Keratinocyte (primary cell): ENCODE measurements at regions not wholly inside any gene's neighbourhood (a gene's known extent, or its start where the extent isn't known, plus 50 kb on each side); places are given as distances from the start of the nearest gene placed in this dataset.

Source experiments
- DNase-seq: peaks from one replicate; pipeline ENCODE4 v3.0.0-alpha.2; 2011; ENCODE audit warnings: low read depth, missing footprints, low spot score
- FAIRE-seq: peaks from 2 replicates; lab custom pipeline; 2011; peaks lifted over from hg19 to GRCh38; lab: Jason Lieb, UNC
- H2AFZ ChIP-seq: 2 replicates; pipeline ENCODE4 v1.6.0; 2012; ENCODE audit warnings: low read length, control low read depth, inconsistent platforms; ENCODE audit not compliant: control insufficient read depth
- H3K27ac ChIP-seq: 2 replicates; pipeline ENCODE4 v1.5.1; 2011; ENCODE audit warnings: low read length; ENCODE audit not compliant: control insufficient read depth, insufficient read depth
- H3K27me3 ChIP-seq: 3 replicates; pipeline ENCODE4 v1.6.0; 2011; ENCODE audit warnings: low read length; ENCODE audit not compliant: control insufficient read depth, insufficient read depth; ENCODE audit errors: extremely low read depth
- H3K36me3 ChIP-seq, 2 experiments: 2 replicates in 1 of 2; 3 replicates in 1 of 2; pipeline ENCODE4 v1.5.1; 2011; ENCODE audit warnings: low read length in 2 of 2, mild to moderate bottlenecking in 1 of 2; ENCODE audit not compliant: control insufficient read depth in 2 of 2, insufficient read depth in 2 of 2; ENCODE audit errors: extremely low read depth in 1 of 2
- H3K4me1 ChIP-seq: 3 replicates; pipeline ENCODE4 v1.5.1; 2011; ENCODE audit warnings: low read length; ENCODE audit not compliant: control insufficient read depth, insufficient read depth; ENCODE audit errors: extremely low read depth
- H3K4me2 ChIP-seq: 3 replicates; pipeline ENCODE4 v1.6.0; 2011; ENCODE audit warnings: low read depth, low read length; ENCODE audit not compliant: control insufficient read depth, insufficient read depth; ENCODE audit errors: extremely low read depth
- H3K4me3 ChIP-seq, 3 experiments: fragments of 200-600 bp in 1 of 3; sonication (generic) in 1 of 3; 2 replicates in 2 of 3; 3 replicates in 1 of 3; pipeline ENCODE4 v1.5.1; 2011 to 2016; ENCODE audit warnings: low read length in 3 of 3, mild to moderate bottlenecking in 3 of 3, control low read depth in 2 of 3, inconsistent platforms in 1 of 3, low read depth in 1 of 3, mixed read lengths in 1 of 3, mixed run types in 1 of 3, moderate library complexity in 1 of 3; ENCODE audit not compliant: control insufficient read depth in 2 of 3, insufficient read depth in 2 of 3; ENCODE audit errors: extremely low read depth in 1 of 3
- H3K79me2 ChIP-seq: 2 replicates; pipeline ENCODE4 v1.6.0; 2012; ENCODE audit warnings: low read length; ENCODE audit not compliant: control insufficient read depth, insufficient read depth
- H3K9ac ChIP-seq: 3 replicates; pipeline ENCODE4 v1.6.0; 2011; ENCODE audit warnings: low read length; ENCODE audit not compliant: control insufficient read depth, insufficient read depth; ENCODE audit errors: extremely low read depth
- H3K9me1 ChIP-seq: 3 replicates; pipeline ENCODE4 v1.6.0; 2011; ENCODE audit warnings: low read length; ENCODE audit not compliant: control insufficient read depth, insufficient read depth; ENCODE audit errors: extremely low read depth
- H3K9me3 ChIP-seq: 2 replicates; pipeline ENCODE4 v1.5.1; 2012; ENCODE audit warnings: low read depth, low read length; ENCODE audit not compliant: control insufficient read depth
- H4K20me1 ChIP-seq: 3 replicates; pipeline ENCODE4 v1.6.0; 2011; ENCODE audit warnings: low read length; ENCODE audit not compliant: control insufficient read depth, insufficient read depth; ENCODE audit errors: extremely low read depth
- CTCF ChIP-seq, 3 experiments: IDR thresholded peaks in 1 of 3; conservative IDR thresholded peaks in 1 of 3; optimal IDR thresholded peaks in 1 of 3; 2 replicates in 2 of 3; 3 replicates in 1 of 3; pipeline versions ENCODE3 to v1.5.1; 2011; ENCODE audit warnings: low read length in 3 of 3, mild to moderate bottlenecking in 3 of 3, moderate library complexity in 2 of 3, control low read depth in 1 of 3, inconsistent platforms in 1 of 3; ENCODE audit not compliant: insufficient read depth in 2 of 3; ENCODE audit errors: extremely low read depth in 1 of 3
- EZH2 ChIP-seq: IDR thresholded peaks from one replicate; pipeline ENCODE4 v1.6.1; 2012; ENCODE audit warnings: inconsistent platforms, mild to moderate bottlenecking, low read length, moderate library complexity
- dilution Hi-C: fragments of 300-500 bp; cut with MboI; formaldehyde crosslinking; loops from one replicate; pipeline ENCODE4 v1.7.0; 2020; ENCODE audit warnings: low sequenced_read_pairs; ENCODE audit not compliant: extremely low pct_ligation_motif_present

- no peaks in the 10 kb centered on the region for H3K27me3 ChIP-seq
- H3K4me2 ChIP-seq: no peak overlapping the region
- no peaks in the 10 kb centered on the region for H4K20me1 ChIP-seq
- no peak for FAIRE-seq
- H2AFZ ChIP-seq: no peak overlapping the region
- no peaks in the 10 kb centered on the region for H3K9me1 ChIP-seq
- H3K4me3 ChIP-seq: no peak overlapping the region
- TF ChIP-seq EZH2 (no peak), CTCF (optimal IDR thresholded peaks at IDR 0.05 in 1 of 3, IDR thresholded peaks at IDR 0.05 in 1 of 3, conservative IDR thresholded peaks at IDR 0.05 in 1 of 3; ENCODE audit: extremely low read depth in 1 of 3, insufficient read depth in 2 of 3, low read length in 3 of 3) (no peak)
- H3K9ac ChIP-seq: no peak overlapping the region
- H3K4me1 ChIP-seq: no peaks in the 10 kb centered on the region
- dilution Hi-C loops: no loop called here
- no peak for DNase-seq
- no peak overlapping the region for H3K27ac ChIP-seq
- H3K9me3 ChIP-seq: no peaks in the 10 kb centered on the region
- no peaks in the 10 kb centered on the region for H3K79me2 ChIP-seq
- no peaks in the 10 kb centered on the region for H3K36me3 ChIP-seq
Observed at GRCh38 chr3:193116871-193117270, 124.2 kb upstream of the PLAAT1 start.

- no peaks in the 10 kb centered on the region for H3K27me3 ChIP-seq
- dilution Hi-C loops: no loop called here
Observed at GRCh38 chr3:193118907-193119306, 122.1 kb upstream of the PLAAT1 start.

More at GRCh38 chr3:193118907-193119306, 122.1 kb upstream of the PLAAT1 start:
- H3K36me3 ChIP-seq: no peaks in the 10 kb centered on the region
- TF ChIP-seq EZH2 (no peak), CTCF (optimal IDR thresholded peaks at IDR 0.05 in 1 of 3, IDR thresholded peaks at IDR 0.05 in 1 of 3, conservative IDR thresholded peaks at IDR 0.05 in 1 of 3; ENCODE audit: extremely low read depth in 1 of 3, insufficient read depth in 2 of 3, low read length in 3 of 3) (no peak)
- no peak overlapping the region for H2AFZ ChIP-seq
- no peak overlapping the region for H3K4me3 ChIP-seq
- FAIRE-seq (no peak), DNase-seq (no peak)
- no peak overlapping the region for H3K4me2 ChIP-seq
- H3K9ac ChIP-seq: no peak overlapping the region
- H4K20me1 ChIP-seq: no peaks in the 10 kb centered on the region
- no peak overlapping the region for H3K27ac ChIP-seq
- no peaks in the 10 kb centered on the region for H3K9me1 ChIP-seq
- H3K9me3 ChIP-seq: no peaks in the 10 kb centered on the region
- no peaks in the 10 kb centered on the region for H3K4me1 ChIP-seq
- H3K79me2 ChIP-seq: no peaks in the 10 kb centered on the region
